ENCODE measurements at regions not wholly inside any gene's neighbourhood (a gene's known extent, or its start where the extent isn't known, plus 50 kb on each side); places are given as distances from the start of the nearest gene placed in this dataset.
A peak's percentile ranks its signal among the peaks of the same experiment; 100 is the strongest.

- no peaks in the 10 kb centered on the region for H4K20me1 ChIP-seq (ENCODE audit: low read depth)
- no peaks in the 10 kb centered on the region for H3K27me3 ChIP-seq
- no peak overlapping the region for H2AFZ ChIP-seq (replicated peaks)
- Mint-ChIP-seq H3K4me3 (no peak overlapping the region), H3K4me1 (peaks cover 52% of the 10 kb centered on the region), H3K9me3 (peaks cover 2% of the 10 kb centered on the region), H3K27me3 (ENCODE audit: insufficient read depth, low read depth) (peaks cover 7% of the 10 kb centered on the region), H3K27ac (peak overlapping the region; percentile 55), H3K36me3 (no peaks in the 10 kb centered on the region)
- H3F3A ChIP-seq (ENCODE audit: low read depth), result no peaks in the 10 kb centered on the region
- H3K4me1 ChIP-seq, result no peaks in the 10 kb centered on the region
- no peaks in the 10 kb centered on the region for H3K79me2 ChIP-seq (ENCODE audit: low read depth)
- no peak for DNase-seq (ENCODE audit: low spot score)
- no peak overlapping the region for H3K27ac ChIP-seq
- H3K36me3 ChIP-seq, result no peaks in the 10 kb centered on the region
- no peak overlapping the region for H3K9ac ChIP-seq
- no peaks in the 10 kb centered on the region for H3K9me3 ChIP-seq (ENCODE audit: low read depth)
- no peak overlapping the region for H3K4me2 ChIP-seq
- no peak overlapping the region for H3K4me3 ChIP-seq
- TF ChIP-seq CTCF (IDR thresholded peaks at IDR 0.05), result peak; percentile 19
- no peak for TF ChIP-seq EZH2phosphoT487 (IDR thresholded peaks at IDR 0.05)
- TF ChIP-seq EZH2 (IDR thresholded peaks at IDR 0.05), result no peak
These were observed 474.9 kb downstream of the EIPR1 start for GRCh38 chr2:2902547-2903281.

- no peaks in the 10 kb centered on the region for H3K27me3 ChIP-seq
- peaks cover 7% of the 10 kb centered on the region for H3K27me3 Mint-ChIP-seq (ENCODE audit: insufficient read depth, low read depth)
These were observed 476.0 kb downstream of the EIPR1 start for GRCh38 chr2:2901384-2902345.

GRCh38 chr2:2899826-2900225 lies 477.8 kb downstream of the EIPR1 start:
- Histone ChIP-seq H3K27ac (no peak overlapping the region), H3K4me1 (no peaks in the 10 kb centered on the region), H4K20me1 (ENCODE audit: low read depth) (no peaks in the 10 kb centered on the region), H3F3A (ENCODE audit: low read depth) (no peaks in the 10 kb centered on the region), H3K4me2 (no peak overlapping the region), H3K4me3 (no peak overlapping the region), H3K9me3 (ENCODE audit: low read depth) (no peaks in the 10 kb centered on the region), H3K9ac (no peak overlapping the region), H3K27me3 (no peaks in the 10 kb centered on the region), H3K36me3 (no peaks in the 10 kb centered on the region), H3K79me2 (ENCODE audit: low read depth) (no peaks in the 10 kb centered on the region), H2AFZ (replicated peaks) (no peak overlapping the region)
- Mint-ChIP-seq H3K36me3 (no peaks in the 10 kb centered on the region), H3K4me3 (no peak overlapping the region), H3K27me3 (ENCODE audit: insufficient read depth, low read depth) (peaks cover 11% of the 10 kb centered on the region), H3K27ac (no peak overlapping the region), H3K9me3 (peaks cover 2% of the 10 kb centered on the region), H3K4me1 (peaks cover 53% of the 10 kb centered on the region)
- TF ChIP-seq EZH2phosphoT487 (IDR thresholded peaks at IDR 0.05) (no peak), EZH2 (IDR thresholded peaks at IDR 0.05) (no peak), CTCF (IDR thresholded peaks at IDR 0.05) (no peak)
- no peak for DNase-seq (ENCODE audit: low spot score)

More at GRCh38 chr2:2901384-2902345, 476.0 kb downstream of the EIPR1 start:
- H3K36me3 Mint-ChIP-seq, result no peaks in the 10 kb centered on the region
- Histone ChIP-seq H3K4me1 (no peaks in the 10 kb centered on the region), H3K79me2 (ENCODE audit: low read depth) (no peaks in the 10 kb centered on the region), H3K4me3 (no peak overlapping the region), H3K9me3 (ENCODE audit: low read depth) (no peaks in the 10 kb centered on the region), H3F3A (ENCODE audit: low read depth) (no peaks in the 10 kb centered on the region), H3K9ac (no peak overlapping the region), H3K36me3 (no peaks in the 10 kb centered on the region), H3K4me2 (no peak overlapping the region), H2AFZ (replicated peaks) (no peak overlapping the region), H4K20me1 (ENCODE audit: low read depth) (no peaks in the 10 kb centered on the region), H3K27ac (no peak overlapping the region)
- peaks cover 48% of the 10 kb centered on the region for H3K4me1 Mint-ChIP-seq
- peaks cover 2% of the 10 kb centered on the region for H3K9me3 Mint-ChIP-seq
- no peak for DNase-seq (ENCODE audit: low spot score)
- TF ChIP-seq EZH2phosphoT487 (IDR thresholded peaks at IDR 0.05) (no peak), EZH2 (IDR thresholded peaks at IDR 0.05) (no peak), CTCF (IDR thresholded peaks at IDR 0.05) (no peak)
- peak overlapping the region; percentile 54 for H3K4me3 Mint-ChIP-seq
- H3K27ac Mint-ChIP-seq, result peak overlapping the region; percentile 9
